GM23338 (cell line): ENCODE measurements at regions not wholly inside any gene's neighbourhood (a gene's known extent, or its start where the extent isn't known, plus 50 kb on each side); places are given as distances from the start of the nearest gene placed in this dataset.

Source experiments
- CTCF ChIP-seq, 2 experiments: fragments of 200-600 bp in 1 of 2; sonication (generic) in 1 of 2; conservative IDR thresholded peaks; 2 replicates each; pipeline versions ENCODE4 v1.5.1 to v1.6.1; 2016 to 2017; ENCODE audit warnings: antibody characterized with exemption in 2 of 2, low read depth in 2 of 2, mild to moderate bottlenecking in 2 of 2, moderate library complexity in 1 of 2
- ETS1 ChIP-seq: IDR thresholded peaks from 2 replicates; pipeline ENCODE4 v1.6.1; 2016; ENCODE audit warnings: antibody characterized with exemption
- EZH2 ChIP-seq: fragments of 200-600 bp; sonication (generic); IDR thresholded peaks from one replicate; pipeline ENCODE4 v1.8.0; 2017; ENCODE audit warnings: antibody characterized with exemption, mild to moderate bottlenecking, low read depth; ENCODE audit not compliant: unreplicated experiment
- JUNB ChIP-seq: IDR thresholded peaks from one replicate; pipeline ENCODE4 v1.6.1; 2016; ENCODE audit warnings: antibody characterized with exemption; ENCODE audit not compliant: unreplicated experiment
- NANOG ChIP-seq: IDR thresholded peaks from 2 replicates; pipeline ENCODE4 v1.6.1; 2016; ENCODE audit warnings: antibody characterized with exemption, borderline replicate concordance
- POLR2AphosphoS5 ChIP-seq: IDR thresholded peaks from 2 replicates; pipeline ENCODE4 v1.6.1; 2016; ENCODE audit warnings: antibody characterized with exemption, low read depth
- ZNF114 ChIP-seq: fragments of 250-450 bp; sonication (Bioruptor Pico); IDR thresholded peaks from 2 replicates; pipeline ENCODE4 v1.5.0; 2020; ENCODE audit warnings: mild to moderate bottlenecking, moderate library complexity
- ZNF331 ChIP-seq: fragments of 250-450 bp; sonication (Bioruptor Pico); IDR thresholded peaks from 2 replicates; pipeline ENCODE4 v1.5.0; 2020; ENCODE audit warnings: low read depth, mild to moderate bottlenecking, moderate library complexity
- ZNF462 ChIP-seq: fragments of 250-450 bp; sonication (Bioruptor Pico); IDR thresholded peaks from 2 replicates; pipeline ENCODE4 v1.5.0; 2020; ENCODE audit warnings: mild to moderate bottlenecking, moderate library complexity

- TF ChIP-seq ZNF462 (CRISPR knock-in tag), result no peak
- TF ChIP-seq ZNF114 (CRISPR knock-in tag), result no peak
- no peak for TF ChIP-seq ETS1
- TF ChIP-seq EZH2, result no peak
- no peak for TF ChIP-seq JUNB
- TF ChIP-seq CTCF (conservative IDR thresholded peaks at IDR 0.05; ENCODE audit: low read depth in 2 of 2), result no peak
- no peak for TF ChIP-seq ZNF331 (CRISPR knock-in tag)
- no peak for TF ChIP-seq NANOG
- TF ChIP-seq POLR2AphosphoS5, result no peak
These were observed 131.4 kb downstream of the CHSY1 start (continued) for GRCh38 chr15:101120473-101120872.
